ENCODE measurements at regions not wholly inside any gene's neighbourhood (a gene's known extent, or its start where the extent isn't known, plus 50 kb on each side); places are given as distances from the start of the nearest gene placed in this dataset.

DNA sequence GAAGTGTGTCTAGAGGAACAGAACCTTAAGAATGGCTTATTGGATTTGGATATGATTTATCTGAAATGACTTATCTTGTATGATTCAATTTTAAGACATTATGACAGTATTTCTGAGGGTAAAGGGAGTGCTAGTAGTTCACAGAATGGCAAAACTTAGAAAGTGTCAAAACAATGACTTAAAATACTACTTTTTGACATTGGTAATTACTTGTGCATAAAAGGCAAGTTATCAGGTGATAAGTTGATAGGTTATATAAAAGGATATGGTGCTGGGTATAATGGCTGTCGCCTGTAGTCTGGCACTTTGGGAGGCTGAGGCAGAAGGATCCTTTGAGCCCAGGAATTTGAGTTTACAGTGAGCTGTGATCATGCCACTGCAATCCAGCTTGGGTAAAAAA, 494.4 kb downstream of the CDH9 start:
- no peaks in the 10 kb centered on the region for H3K36me3 ChIP-seq (ENCODE audit: control insufficient read depth, low read length)
- H3K4me3 ChIP-seq (ENCODE audit: low read length) = no peak overlapping the region
- TF ChIP-seq EZH2phosphoT487 (IDR thresholded peaks at IDR 0.05; ENCODE audit: borderline replicate concordance, low read length) (no peak), CTCF (IDR thresholded peaks at IDR 0.05; ENCODE audit: low read depth, low read length, poor library complexity, severe bottlenecking) (no peak)
- no peaks in the 10 kb centered on the region; the same call in 1 of the 2 replicates for H3K9me3 ChIP-seq (ENCODE audit: control insufficient read depth, insufficient read depth, low read length)
- H3K4me1 ChIP-seq (ENCODE audit: control insufficient read depth, low read length) = no peaks in the 10 kb centered on the region
- no peaks in the 10 kb centered on the region for H4K20me1 ChIP-seq (ENCODE audit: control insufficient read depth, insufficient read depth, low read depth, low read length)
- H3K79me2 ChIP-seq (ENCODE audit: control insufficient read depth, low read length) = no peaks in the 10 kb centered on the region
- no peak overlapping the region for H3K27ac ChIP-seq (ENCODE audit: low read depth, low read length)
- no peaks in the 10 kb centered on the region for H3K9me2 ChIP-seq (replicated peaks; ENCODE audit: control insufficient read depth, low read length)
- no peak overlapping the region for H3K4me2 ChIP-seq (ENCODE audit: low read length)
- H3K27me3 ChIP-seq (ENCODE audit: control insufficient read depth, low read length) = no peaks in the 10 kb centered on the region
- no peaks in the 10 kb centered on the region for H3F3A ChIP-seq (ENCODE audit: control insufficient read depth, insufficient read depth)

GRCh38 chr5:26538226-26538625, 500.2 kb downstream of the CDH9 start:
- Histone ChIP-seq H3K36me3 (ENCODE audit: control insufficient read depth, low read length) (no peaks in the 10 kb centered on the region), H4K20me1 (ENCODE audit: control insufficient read depth, insufficient read depth, low read depth, low read length) (no peaks in the 10 kb centered on the region), H3K4me3 (ENCODE audit: low read length) (no peak overlapping the region), H3K27me3 (ENCODE audit: control insufficient read depth, low read length) (no peaks in the 10 kb centered on the region), H3K79me2 (ENCODE audit: control insufficient read depth, low read length) (no peaks in the 10 kb centered on the region), H3F3A (ENCODE audit: control insufficient read depth, insufficient read depth) (no peaks in the 10 kb centered on the region), H3K9me3 (ENCODE audit: control insufficient read depth, insufficient read depth, low read length) (no peaks in the 10 kb centered on the region), H3K4me2 (ENCODE audit: low read length) (no peak overlapping the region), H3K4me1 (ENCODE audit: control insufficient read depth, low read length) (no peaks in the 10 kb centered on the region), H3K27ac (ENCODE audit: low read depth, low read length) (no peak overlapping the region), H3K9me2 (replicated peaks; ENCODE audit: control insufficient read depth, low read length) (no peaks in the 10 kb centered on the region)
- no peak for TF ChIP-seq CTCF (IDR thresholded peaks at IDR 0.05; ENCODE audit: low read depth, low read length, poor library complexity, severe bottlenecking)
- TF ChIP-seq EZH2phosphoT487 (IDR thresholded peaks at IDR 0.05; ENCODE audit: borderline replicate concordance, low read length) = no peak

DNA sequence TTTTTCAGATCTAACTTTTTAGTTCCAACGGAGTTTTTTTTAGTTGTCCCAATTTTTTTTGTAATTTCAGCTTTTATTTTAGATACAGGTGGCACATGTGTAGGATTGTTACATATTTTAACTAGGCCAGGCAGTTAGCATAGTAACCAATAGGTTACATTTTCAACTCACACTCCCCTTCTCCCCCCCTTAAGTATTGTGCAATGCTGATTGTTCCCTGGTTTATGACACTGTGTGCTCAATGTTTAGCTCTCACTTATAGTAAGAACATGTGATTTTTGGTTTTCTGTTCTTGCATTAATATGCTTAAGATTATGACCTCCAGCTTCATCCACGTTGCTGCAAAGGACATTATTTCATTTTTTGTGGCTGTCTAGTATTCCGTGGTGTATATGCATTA, 503.2 kb downstream of the CDH9 start:
- no peak overlapping the region for H3K4me3 ChIP-seq (ENCODE audit: low read length)
- TF ChIP-seq EZH2phosphoT487 (IDR thresholded peaks at IDR 0.05; ENCODE audit: borderline replicate concordance, low read length) = no peak
- no peak for TF ChIP-seq CTCF (IDR thresholded peaks at IDR 0.05; ENCODE audit: low read depth, low read length, poor library complexity, severe bottlenecking)

DNA sequence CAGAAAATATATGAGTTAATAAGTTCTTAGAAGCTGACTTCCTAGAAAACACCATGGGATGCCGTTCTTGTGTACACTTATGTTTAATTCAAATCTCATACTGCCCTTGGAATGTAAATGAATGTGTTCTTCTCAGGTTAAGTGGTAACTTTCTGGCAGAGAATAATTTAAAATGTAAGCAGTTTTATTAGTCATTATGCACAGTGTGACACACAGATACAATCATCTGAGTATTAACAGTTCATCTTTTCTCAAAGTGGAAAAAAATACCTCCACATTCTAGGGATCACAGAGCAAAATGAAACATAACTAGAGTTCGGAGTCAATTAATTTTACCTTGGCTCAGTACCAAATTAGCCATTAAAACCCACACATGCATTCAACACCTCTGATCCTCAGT, 508.1 kb downstream of the CDH9 start:
- Histone ChIP-seq H3K9me2 (replicated peaks; ENCODE audit: control insufficient read depth, low read length) (no peaks in the 10 kb centered on the region), H3F3A (ENCODE audit: control insufficient read depth, insufficient read depth) (no peaks in the 10 kb centered on the region), H3K36me3 (ENCODE audit: control insufficient read depth, low read length) (no peaks in the 10 kb centered on the region), H3K79me2 (ENCODE audit: control insufficient read depth, low read length) (no peaks in the 10 kb centered on the region), H3K27me3 (ENCODE audit: control insufficient read depth, low read length) (no peaks in the 10 kb centered on the region), H3K4me2 (ENCODE audit: low read length) (no peak overlapping the region), H3K4me3 (ENCODE audit: low read length) (no peak overlapping the region), H3K4me1 (ENCODE audit: control insufficient read depth, low read length) (no peaks in the 10 kb centered on the region), H3K9me3 (ENCODE audit: control insufficient read depth, insufficient read depth, low read length) (no peaks in the 10 kb centered on the region), H3K27ac (ENCODE audit: low read depth, low read length) (no peak overlapping the region), H4K20me1 (ENCODE audit: control insufficient read depth, insufficient read depth, low read depth, low read length) (no peaks in the 10 kb centered on the region)
- no peak for TF ChIP-seq CTCF (IDR thresholded peaks at IDR 0.05; ENCODE audit: low read depth, low read length, poor library complexity, severe bottlenecking)
- TF ChIP-seq EZH2phosphoT487 (IDR thresholded peaks at IDR 0.05; ENCODE audit: borderline replicate concordance, low read length) = no peak

More for the DNA sequence above, 503.2 kb downstream of the CDH9 start:
- no peaks in the 10 kb centered on the region for H3K9me3 ChIP-seq (ENCODE audit: control insufficient read depth, insufficient read depth, low read length)
- H4K20me1 ChIP-seq (ENCODE audit: control insufficient read depth, insufficient read depth, low read depth, low read length) = no peaks in the 10 kb centered on the region
- no peak overlapping the region for H3K27ac ChIP-seq (ENCODE audit: low read depth, low read length)
- H3K4me2 ChIP-seq (ENCODE audit: low read length) = no peak overlapping the region
- no peaks in the 10 kb centered on the region for H3K79me2 ChIP-seq (ENCODE audit: control insufficient read depth, low read length)
- no peaks in the 10 kb centered on the region for H3K36me3 ChIP-seq (ENCODE audit: control insufficient read depth, low read length)
- no peaks in the 10 kb centered on the region for H3F3A ChIP-seq (ENCODE audit: control insufficient read depth, insufficient read depth)
- H3K9me2 ChIP-seq (replicated peaks; ENCODE audit: control insufficient read depth, low read length) = no peaks in the 10 kb centered on the region
- H3K27me3 ChIP-seq (ENCODE audit: control insufficient read depth, low read length) = no peaks in the 10 kb centered on the region
- H3K4me1 ChIP-seq (ENCODE audit: control insufficient read depth, low read length) = no peaks in the 10 kb centered on the region

All from DOHH2 (cell line).